ENCODE measurements at regions not wholly inside any gene's neighbourhood (a gene's known extent, or its start where the extent isn't known, plus 50 kb on each side); places are given as distances from the start of the nearest gene placed in this dataset.
"Not testable (repeated sequence)": the region's sequence is repeated elsewhere in the genome, so short reads cannot be mapped to it uniquely, and the experiment has no call there.

DNA sequence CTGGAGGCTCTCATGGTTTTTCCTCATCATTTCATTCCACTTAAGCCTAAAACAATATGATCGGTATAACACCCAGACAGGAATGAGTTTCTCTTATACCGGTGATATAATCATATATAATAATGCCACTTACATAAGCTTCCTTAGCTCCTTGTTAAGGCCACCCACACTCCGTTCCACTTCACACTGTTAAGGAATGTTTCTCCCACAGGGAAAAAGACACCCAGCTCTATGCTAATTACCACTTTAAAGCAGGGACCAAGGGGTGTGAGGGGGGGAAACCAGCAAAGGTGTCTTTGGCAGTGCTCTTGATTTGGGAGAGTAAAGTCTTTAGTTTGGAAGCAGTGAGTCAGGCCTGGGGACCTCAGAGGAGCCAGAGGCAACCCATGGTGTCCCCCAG lies 245.4 kb downstream of the NPIPA7 start:
- FAIRE-seq = not testable (repeated sequence)

DNA sequence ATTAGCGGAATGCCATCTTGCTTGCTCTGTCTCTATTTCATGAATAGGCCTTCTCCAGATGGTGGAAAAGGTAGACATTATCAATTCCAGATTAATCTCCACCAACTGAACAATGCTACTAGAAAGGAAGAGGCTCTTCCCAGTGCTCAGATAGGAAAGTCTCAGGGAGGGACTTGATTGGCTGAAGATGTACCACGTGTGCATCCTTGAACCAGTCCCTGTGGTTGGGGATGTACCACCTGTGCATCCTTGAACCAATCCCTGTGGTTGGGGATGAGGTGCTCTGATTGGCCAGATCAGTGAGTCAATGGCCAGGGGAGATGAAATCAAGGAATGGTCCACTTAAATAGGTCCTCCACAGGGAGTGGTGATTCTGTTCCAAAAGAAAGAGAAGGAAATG lies 246.2 kb downstream of the NPIPA7 start:
- not testable (repeated sequence) for FAIRE-seq

DNA sequence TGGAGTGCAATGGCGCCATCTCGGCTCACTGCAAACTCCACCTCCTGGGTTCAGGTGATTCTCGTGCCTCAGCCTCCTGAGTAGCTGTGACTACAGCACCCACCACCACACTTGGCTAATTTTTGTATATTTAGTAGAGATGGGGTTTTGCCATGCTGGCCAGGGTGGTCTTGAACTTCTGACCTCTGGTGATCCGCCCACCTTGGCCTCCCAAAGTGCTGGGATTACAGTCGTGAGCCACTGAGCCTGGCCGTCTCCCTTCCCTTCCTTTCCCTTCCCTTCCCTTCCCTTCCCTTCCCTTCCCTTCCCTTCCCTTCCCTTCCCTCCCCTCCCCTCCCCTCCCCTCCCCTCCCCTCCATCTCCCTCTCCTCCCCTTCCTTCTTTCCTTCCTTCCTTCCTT lies 248.9 kb downstream of the NPIPA7 start:
- not testable (repeated sequence) for FAIRE-seq

DNA sequence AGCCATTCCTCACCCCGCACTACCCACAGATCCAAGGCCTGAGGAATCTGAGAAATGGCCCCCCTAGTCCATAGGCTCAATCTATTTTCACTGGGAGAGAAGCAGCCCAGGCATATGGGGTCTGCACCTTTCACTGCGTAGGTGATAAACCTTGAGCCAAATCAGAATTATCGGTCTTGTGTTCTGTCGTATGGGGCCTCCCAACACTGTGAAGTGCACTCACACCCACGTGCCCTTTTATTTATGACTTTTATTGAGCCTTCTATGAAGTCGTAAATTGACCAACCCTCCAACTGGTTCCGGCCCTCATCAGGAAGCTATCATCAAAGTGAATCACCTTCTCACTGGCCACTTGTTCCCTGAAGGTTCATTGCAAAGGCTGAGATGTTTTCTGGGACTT lies 259.3 kb downstream of the NPIPA7 start:
- FAIRE-seq = not testable (repeated sequence)

DNA sequence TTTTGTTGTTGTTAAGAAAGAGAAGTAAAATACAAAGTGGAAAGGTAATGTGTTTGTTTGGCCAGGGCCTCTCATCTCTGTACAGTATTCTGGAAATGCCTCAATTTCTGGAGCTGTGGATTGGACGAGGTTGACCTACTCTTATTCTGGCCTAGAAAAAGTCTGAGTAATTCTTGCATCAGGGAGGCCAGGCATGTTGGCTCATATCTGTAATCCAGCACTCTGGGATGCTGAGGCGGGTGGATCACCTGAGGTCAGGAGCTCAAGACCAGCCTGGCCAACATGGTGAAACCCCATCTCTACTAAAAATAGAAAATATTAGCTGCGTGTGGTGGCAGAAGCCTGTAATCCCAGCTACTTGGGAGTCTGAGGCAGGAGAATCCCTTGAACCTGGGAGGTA lies 259.8 kb downstream of the NPIPA7 start:
- not testable (repeated sequence) for FAIRE-seq

DNA sequence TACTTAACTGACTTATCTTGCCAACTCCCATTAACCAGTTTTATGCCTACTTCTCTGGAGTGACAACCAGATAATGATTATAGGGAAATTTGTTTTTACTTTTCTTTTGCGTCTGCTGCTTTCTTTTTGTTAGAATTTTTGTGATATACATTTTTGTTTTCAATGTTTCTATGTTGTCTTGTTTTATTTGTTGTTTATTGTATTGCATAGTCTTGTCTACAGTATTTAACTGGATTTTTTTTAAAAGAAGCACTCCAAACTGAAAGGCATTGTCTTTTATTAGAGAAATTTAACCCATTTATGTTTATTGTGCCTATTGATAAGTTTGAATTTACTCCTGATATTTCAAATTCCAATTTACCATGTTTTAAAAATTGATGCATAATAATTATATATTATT lies 264.9 kb downstream of the NPIPA7 start:
- not testable (repeated sequence) for FAIRE-seq

DNA sequence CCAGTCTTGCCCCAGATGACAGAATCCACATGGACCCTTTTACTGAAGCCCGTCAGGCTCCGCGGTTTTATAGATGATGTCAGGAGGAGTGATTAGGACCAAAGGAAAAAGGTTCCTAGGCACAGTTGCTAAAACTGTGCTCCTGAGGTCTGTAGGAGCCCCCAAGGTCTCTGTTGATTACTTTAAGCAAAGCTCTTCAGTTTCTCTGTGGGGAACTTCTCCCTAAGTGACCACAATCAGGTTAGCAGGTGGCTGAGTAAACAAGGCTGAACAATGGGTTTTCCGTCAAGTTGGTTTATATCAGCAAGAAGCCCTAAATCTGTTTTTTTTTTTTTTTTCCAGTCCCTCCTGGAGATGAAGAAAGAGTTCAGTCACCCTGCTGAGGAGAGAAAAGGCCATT lies 269.1 kb downstream of the NPIPA7 start:
- FAIRE-seq = not testable (repeated sequence)

DNA sequence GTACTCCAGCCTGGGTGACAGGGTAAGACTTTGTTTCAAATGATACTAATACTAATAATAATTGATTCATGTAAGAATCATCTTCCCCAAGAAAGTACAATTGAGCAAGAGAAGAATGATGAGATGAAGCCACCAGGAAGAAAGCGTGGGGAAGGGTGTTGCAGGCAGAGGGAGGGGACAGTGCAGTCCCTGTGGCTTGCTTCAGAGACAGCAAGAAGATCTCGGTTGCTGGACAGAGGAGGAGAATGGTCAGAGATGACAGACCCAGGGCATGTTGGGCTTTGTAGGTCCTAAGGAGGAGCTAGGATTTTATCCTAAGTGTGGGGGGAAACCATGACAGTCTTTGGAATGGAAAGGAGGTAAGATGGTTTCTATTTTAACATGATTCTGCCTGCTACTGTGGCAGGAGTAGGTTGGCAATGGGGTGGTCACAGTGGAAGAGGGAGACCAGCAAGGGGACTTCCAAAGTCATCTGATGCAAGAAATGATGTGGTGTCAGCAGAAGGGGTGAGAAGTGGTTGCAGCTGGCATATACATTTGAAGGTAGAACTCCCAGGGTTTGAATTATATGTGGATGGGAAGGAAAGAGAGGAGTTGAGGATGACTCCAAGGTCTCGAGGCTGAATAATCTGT lies 293.4 kb downstream of the NPIPA7 start:
- not testable (repeated sequence) for FAIRE-seq

DNA sequence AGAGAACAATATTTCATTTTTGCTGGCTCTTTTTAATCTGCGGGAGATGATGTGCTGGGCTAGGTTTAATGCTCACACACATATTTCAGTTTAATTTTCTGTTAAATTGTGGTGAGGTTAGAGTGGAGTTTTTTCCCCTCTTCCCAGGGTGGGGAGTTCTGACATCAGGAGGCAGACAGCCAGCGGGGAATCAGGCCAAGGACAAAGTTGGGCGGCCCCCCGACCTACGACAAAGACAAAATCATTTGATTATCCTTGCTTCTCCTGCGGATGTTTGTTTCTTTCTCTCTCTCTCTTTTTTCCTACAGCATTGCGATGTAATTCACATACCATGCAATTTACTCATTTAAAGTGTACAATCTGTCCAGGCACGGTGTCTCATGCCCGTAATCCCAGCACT lies 295.9 kb downstream of the NPIPA7 start:
- FAIRE-seq = not testable (repeated sequence)

DNA sequence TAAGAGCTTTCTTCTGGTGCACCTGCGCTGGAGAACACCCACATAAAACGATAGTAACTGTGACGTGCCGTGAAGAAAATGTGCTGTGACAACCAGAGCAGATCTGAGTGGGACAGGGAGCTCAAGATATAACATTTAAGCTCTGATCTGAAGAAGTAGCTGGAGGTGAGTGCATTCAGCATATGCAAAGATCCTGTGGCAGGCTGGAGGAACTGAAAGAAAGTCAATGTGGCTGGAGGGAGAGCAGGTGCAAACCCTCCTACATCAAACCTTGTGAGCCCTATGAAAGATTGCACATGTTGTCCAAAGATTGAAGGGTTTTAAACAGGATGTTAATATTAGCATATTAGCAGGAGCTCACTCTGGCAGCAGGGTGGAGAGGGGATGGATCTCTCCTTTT lies 342.9 kb downstream of the NPIPA7 start:
- not testable (repeated sequence) for FAIRE-seq

DNA sequence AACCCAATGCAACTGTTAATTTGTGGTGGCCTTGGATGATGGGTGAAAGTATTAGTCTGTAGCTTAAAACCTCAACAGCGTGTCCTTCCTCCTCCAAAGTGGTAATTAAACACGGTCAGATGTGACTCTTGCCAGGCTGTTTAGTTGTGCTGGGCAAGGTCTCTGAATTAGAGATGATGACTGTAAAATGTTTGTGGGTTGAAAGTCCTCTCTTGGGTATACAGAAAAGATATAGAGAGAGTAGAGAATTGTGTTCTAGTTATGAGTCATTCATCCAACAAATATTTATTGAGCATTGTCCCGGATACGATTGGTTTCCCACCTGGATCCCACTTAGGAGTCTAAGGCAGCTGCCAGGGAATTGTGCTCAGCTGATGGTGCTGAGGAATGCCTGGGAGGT lies 343.7 kb downstream of the NPIPA7 start:
- FAIRE-seq = not testable (repeated sequence)

DNA sequence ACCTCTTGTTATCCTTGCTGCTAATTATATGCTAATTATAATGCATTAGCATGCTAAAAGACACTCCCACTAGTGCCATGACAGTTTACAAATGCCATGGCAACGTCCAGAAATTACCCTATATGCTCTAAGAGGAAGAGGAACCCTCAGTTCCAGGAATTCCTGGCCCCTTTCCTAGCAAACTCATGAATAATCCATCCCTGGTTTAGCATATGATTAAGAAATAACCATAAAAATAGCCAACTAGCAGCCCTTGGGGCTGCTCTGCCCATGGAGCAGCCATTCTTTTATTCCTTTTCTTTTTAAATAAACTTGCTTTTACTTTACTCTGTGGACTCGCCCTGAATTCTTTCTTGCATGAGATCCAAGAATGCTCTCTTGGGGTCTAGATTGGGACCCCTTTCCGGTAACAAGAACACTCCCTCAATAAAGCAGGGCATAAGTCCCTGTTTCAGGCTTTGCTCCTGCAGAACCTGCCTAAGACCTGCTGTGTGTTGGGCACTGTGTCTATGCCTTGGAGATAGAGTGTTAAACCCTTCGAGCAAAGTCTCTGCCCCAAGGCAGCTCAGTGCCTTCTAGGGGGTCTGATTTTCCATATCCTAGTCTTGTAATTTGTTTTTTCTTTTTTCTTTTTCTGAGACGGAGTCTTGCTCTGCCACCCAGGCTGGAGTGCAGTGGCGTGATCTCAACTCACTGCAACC lies 345.0 kb downstream of the NPIPA7 start:
- not testable (repeated sequence) for FAIRE-seq

DNA sequence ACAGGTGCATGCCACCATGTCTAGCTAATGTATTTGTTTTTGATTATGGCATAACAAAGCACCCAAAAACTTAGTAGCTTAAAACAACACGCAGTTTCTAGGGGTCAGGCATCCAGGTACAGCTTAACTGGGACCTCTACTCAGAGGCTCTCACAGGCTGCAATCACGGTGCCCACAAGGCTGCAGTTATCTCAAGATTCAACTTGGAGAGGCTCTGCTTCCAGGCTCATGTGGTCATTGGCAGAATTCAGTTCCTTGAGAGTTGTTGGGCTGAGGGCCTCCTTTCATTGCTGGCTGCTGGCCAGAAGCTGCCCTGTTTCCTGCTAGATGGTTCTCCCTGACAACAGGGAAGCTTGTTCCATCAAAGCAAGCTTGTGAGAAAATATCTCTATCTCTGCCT lies 348.1 kb downstream of the NPIPA7 start:
- not testable (repeated sequence) for FAIRE-seq

DNA sequence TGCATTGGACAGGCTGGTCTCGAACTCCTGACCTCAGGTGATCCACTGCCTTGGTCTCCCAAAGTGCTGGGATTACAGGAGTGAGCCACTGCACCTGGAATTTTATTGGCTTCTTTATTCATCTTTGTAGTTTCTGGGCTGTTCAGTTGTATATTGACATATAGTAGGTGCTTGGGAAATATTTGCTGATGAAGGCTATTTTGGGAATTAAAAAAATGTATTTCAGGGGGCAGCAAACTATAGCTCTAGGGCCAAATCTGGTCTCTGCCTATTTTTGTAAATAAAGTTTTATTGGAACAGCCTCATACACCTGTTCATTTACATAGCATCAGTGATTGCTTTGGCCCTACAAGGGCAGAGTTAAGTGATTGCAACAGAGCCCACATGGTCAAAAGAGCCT lies 363.6 kb downstream of the NPIPA7 start:
- not testable (repeated sequence) for FAIRE-seq

DNA sequence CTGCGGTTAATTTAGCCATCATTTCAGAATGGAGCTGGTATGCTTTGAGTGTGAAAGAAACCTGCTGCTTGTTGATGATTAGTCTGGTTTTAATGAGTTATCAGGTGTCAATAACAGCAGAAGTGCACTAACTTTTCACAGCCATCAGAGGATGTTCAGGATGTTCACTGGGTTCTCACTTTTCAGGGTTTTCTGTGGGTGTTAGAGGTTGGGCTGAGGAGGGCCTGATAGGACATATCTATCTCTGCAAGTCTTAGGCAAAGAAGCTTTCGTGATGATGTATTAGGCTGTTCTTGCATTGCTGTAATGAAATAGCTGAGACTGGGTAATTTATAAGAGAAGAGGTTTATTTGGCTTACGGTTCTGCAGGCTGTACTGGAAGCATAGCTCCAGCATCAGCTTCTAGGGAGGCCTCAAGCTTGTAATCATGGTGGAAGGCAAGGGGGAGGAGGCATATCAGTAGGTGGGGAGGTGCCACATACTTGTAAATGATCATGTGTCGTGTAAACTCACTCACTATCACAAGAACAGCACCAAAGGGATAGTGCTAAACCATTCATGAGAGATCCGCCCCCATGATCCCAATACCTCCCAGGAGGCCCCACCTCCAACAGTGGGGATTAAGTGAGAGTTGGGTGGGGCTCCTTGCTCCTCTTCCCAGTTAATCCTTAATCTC lies 376.2 kb downstream of the NPIPA7 start:
- FAIRE-seq = not testable (repeated sequence)

DNA sequence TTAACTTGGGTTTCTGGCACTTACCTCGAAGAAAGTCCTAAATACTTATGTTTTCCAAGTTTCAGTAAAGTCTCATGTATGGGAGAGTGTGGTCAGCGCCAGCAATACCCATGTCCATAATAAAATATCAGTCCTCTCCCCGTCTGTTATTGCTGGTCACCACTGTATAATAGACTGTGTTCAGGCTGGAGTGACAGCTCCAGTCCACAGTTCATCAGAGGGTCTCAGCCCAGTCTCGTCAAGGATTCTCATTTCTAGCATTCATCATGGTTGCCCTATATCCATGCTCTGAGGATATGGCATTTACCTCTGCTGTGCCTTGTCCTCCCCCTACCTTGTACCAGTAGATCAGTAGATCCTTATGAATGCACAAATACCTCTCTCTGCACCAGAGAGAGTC lies 384.5 kb downstream of the NPIPA7 start:
- no peak for FAIRE-seq

DNA sequence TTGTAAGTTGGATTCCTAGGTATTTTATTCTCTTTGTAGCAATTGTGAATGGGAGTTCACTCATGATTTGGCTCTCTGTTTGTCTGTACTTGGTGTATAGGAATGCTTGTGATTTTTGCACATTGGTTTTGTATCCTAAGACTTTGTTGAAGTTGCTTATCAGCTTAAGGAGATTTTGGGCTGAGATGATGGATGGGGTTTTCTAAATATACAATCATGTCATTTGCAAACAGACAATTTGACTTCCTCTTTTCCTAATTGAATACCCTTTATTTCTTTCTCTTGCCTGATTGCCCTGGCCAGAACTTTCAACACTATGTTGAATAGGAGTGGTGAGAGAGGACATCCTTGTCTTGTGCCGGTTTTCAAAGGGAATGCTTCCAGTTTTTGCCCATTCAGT lies 391.8 kb downstream of the NPIPA7 start:
- FAIRE-seq = not testable (repeated sequence)

DNA sequence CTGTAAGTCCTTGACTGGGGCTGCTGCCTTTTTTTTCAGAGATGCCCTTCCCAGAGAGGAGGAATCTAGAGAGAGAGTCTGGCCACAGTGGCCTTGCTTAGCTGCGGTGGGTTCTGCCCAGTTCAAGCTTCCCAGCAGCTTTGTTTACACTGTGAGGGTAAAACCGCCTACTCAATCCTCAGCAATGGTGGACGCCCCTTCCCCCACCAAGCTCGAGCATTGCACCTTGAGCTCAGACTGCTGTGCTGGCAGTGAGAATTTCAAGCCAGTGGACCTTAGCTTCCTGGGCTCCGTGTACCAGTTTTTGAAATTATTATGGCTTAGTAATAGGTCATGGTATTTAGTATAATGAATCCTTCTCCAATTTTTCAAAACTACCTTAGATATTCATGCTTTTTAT lies 395.4 kb downstream of the NPIPA7 start:
- no peak for FAIRE-seq

DNA sequence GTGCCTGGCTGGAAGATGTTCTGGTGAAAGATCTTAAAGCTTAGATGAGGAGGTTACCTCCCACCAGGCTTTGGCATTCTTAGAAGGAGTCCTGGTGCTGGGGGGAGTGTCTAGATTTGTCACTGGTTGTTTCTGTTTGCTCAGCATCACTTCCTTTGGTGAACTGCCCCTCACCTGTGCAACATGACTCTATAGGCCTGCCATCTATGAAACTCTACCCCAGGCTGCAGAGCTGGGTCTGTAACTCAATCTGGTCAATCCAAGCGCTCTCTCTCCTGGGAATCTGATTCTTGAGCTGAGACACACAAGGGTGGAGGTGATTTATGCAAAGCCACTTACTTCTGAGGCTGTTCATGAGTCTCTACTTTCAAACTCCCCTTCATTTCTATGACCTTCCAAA lies 399.4 kb downstream of the NPIPA7 start:
- FAIRE-seq = no peak

DNA sequence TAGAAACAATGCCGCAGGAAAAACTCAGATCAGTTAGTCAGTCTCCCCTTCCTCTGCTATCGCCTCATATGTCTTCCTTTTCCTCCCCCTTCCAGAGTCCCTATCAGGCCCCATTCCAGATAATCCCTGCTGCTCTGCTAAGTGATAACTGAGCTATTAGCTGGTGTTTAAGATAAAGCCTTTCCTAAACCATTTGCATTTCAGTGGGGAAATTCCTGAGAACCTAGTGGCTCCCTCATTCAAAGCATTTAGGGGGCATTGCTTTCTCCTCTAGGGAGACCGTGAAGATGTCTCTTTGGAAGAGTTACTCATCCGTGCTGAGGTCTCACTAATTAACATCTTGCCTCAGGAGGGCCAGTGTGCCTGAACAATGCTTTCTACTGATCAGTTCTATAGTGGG lies 401.6 kb downstream of the NPIPA7 start:
- no peak for FAIRE-seq

DNA sequence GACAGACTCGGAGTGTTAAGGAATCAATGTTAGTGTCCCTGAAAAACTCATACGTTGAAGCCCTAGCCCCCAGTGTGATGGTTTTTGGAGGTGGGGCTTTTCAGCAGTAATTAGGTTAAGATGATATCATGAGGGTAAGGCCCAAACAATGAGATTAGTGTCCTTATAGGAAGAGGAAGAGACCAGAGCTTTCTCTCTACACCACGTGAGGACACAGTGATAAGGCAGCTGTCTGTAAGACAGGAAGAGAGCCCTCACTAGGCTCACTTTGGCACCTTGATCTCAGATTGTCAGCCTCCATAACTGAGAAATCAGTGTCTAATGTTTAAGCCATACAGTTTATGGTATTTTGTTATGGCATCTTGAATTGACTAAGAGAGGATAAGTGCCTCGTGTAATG lies 403.2 kb downstream of the NPIPA7 start:
- FAIRE-seq = no peak

DNA sequence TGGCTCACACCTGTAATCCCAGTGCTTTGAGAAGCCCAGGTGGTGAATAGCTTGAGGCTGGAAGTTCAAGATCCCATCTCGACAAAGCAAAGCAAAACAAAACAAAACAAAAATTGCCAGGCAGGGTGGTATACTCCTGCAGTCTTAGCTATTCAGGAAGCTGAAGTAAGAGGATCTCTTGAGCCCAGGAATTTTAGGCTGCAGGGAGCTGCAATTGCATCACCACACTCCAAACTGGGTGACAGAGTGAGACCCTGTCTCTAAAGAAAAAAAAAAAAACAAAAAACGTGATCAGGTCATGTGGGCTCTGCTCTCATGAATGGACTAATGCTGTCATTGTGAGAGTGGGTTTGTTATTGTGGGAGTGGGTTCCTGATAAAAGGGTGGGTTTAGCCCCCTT lies 409.1 kb downstream of the NPIPA7 start:
- FAIRE-seq = no peak

DNA sequence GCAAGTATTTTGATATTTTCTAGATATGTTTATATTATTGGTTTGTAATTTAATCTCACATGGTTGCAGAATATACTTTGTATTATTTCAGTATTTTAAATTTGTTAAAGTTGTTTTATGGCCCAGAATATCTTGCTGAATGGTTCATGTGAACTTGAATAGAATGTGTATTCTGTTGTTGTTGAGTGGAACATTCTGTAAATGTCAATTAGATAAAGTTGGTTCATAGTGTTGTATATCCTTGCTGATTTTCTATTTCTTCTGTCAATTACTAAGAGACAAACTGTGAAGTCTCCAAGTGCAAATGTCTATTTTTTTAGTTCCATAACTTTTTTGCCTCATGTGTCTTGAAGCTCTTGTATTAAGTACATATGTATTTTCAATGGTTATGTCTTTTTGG lies 411.7 kb downstream of the NPIPA7 start:
- FAIRE-seq = no peak

DNA sequence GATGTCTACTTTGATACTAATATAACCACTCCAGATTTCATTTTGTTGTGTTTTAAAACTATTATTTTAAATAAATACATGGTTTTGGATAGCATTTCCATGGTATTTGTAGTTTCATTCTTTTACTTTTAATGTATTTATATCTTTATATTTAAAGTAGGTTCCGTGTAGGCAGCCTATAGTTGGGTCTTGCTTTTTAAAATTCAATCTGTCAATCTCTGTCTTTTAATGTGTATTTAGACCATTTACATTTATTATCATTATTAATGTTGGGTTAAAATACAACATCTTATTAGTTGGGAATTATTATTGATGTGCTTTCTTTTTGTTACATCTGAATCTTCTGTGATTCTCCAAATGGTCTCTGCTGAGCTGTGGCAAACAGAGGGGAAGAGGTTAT lies 412.1 kb downstream of the NPIPA7 start:
- no peak for FAIRE-seq

All from islet of Langerhans (tissue), 1 donor.